ENCODE measurements at regions not wholly inside any gene's neighbourhood (a gene's known extent, or its start where the extent isn't known, plus 50 kb on each side); places are given as distances from the start of the nearest gene placed in this dataset.

- no peak for TF ChIP-seq POLR2AphosphoS5 (IDR thresholded peaks at IDR 0.05; ENCODE audit: low read depth, low read length)
- no peak for TF ChIP-seq POLR2A (IDR thresholded peaks at IDR 0.05; ENCODE audit: low read depth, low read length)
- no peak for TF ChIP-seq TAF1 (IDR thresholded peaks at IDR 0.05; ENCODE audit: borderline replicate concordance, low read depth, low read length)
- FAIRE-seq: peak; percentile 69
Observed at GRCh38 chr5:131064669-131065371, 100.2 kb downstream of the HINT1 start.

DNA sequence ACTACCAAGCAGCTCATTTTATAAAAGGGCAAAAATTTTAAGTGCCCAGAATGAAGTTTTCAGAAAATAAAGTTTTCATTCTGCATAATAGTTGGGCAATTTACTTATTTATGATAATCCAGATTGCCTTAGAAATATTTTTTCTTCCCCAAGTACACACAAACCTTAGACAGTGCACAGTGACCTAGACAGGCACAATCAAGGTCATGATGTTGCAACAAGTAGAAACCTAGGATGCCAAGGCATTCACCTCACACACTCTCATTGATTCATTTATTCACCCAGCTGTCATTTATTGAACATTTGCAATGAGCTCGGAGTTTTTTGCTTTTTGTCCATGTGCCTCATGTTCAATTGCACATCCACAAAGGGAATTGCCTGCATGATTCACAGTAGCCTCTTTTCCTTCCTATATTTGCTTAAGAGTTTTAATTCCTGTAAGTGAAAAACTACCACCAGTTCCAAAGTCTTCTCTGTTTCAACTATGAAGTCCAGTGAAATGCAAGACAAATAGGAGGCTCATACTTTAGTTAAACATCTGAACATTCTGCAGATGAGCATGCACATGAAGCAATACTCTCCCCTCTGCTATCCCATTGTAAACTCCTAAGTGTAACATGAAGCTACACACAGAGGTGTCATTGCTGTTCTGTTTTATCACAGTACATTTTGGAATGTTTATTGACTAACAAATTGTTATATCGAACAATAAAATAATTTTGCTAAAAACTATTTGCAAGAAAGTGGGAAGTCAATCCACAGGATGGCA, 122.9 kb downstream of the HINT1 start:
- FAIRE-seq: no peak
- no peak for TF ChIP-seq POLR2AphosphoS5 (IDR thresholded peaks at IDR 0.05; ENCODE audit: low read depth, low read length)
- no peak for TF ChIP-seq POLR2A (IDR thresholded peaks at IDR 0.05; ENCODE audit: low read depth, low read length)
- TF ChIP-seq TAF1 (IDR thresholded peaks at IDR 0.05; ENCODE audit: borderline replicate concordance, low read depth, low read length): no peak
- no peak for DNase-seq (ENCODE audit: insufficient read length)

More at GRCh38 chr5:131064669-131065371, 100.2 kb downstream of the HINT1 start:
- no peak for DNase-seq (ENCODE audit: insufficient read length)

DNA sequence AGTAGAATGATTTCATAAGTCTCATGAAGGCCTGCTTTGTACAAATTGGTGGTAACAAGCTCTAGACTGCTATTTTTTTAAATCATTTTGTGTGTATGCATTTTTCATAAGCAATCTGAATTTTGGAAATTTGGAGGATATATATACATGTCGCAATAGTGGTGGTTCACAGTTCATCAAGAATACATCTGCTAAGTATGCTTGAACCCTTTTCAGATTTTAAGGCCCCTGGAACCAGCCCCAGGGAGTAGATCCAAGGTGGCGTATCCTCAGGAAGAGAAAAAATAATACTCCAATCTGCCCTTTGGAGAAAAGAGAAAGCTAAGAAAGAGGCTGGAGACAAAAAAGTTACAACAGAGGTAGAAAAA, 141.6 kb downstream of the HINT1 start:
- no peak for TF ChIP-seq POLR2A (IDR thresholded peaks at IDR 0.05; ENCODE audit: low read depth, low read length)
- no peak for TF ChIP-seq TAF1 (IDR thresholded peaks at IDR 0.05; ENCODE audit: borderline replicate concordance, low read depth, low read length)
- TF ChIP-seq POLR2AphosphoS5 (IDR thresholded peaks at IDR 0.05; ENCODE audit: low read depth, low read length): no peak
- FAIRE-seq: no peak
- DNase-seq (ENCODE audit: insufficient read length): no peak

DNA sequence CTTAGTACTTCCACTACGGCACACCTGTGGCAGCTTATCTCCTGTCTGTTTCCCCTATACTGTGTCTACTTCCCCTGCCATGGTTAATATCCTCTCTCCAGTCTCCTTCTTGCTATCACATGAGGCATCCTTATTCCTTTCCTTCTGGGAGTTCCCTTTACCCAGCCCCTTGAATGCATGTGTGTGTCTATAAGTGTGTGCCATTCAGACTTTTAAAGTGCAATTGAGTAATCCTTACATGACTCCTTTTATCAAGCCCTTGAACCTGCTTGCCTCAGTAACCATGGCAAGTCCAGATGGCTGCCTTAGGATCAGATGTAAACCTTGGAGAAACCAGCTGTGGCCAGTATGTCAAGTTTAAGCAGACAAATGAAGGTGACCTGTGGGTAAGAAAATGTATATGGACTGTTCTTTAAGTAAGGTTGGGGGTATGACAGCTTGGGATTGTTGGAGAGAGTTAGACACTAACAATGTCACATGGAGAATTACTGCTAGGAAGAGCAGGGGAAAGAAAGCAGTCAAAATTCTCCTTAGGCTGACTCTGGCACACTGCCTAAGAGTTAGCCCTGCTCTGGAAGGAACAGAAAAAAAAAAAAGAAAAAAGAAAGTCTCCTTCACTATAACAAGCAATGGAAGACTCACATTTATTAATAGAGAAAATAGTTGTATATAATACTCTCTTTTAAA, 142.1 kb downstream of the HINT1 start:
- TF ChIP-seq POLR2AphosphoS5 (IDR thresholded peaks at IDR 0.05; ENCODE audit: low read depth, low read length) (no peak), POLR2A (IDR thresholded peaks at IDR 0.05; ENCODE audit: low read depth, low read length) (no peak), TAF1 (IDR thresholded peaks at IDR 0.05; ENCODE audit: borderline replicate concordance, low read depth, low read length) (no peak)

GRCh38 chr5:131021646-131022045, 143.4 kb downstream of the HINT1 start:
- no peak for DNase-seq (ENCODE audit: insufficient read length)
- no peak for FAIRE-seq
- no peak for TF ChIP-seq TAF1 (IDR thresholded peaks at IDR 0.05; ENCODE audit: borderline replicate concordance, low read depth, low read length)
- TF ChIP-seq POLR2AphosphoS5 (IDR thresholded peaks at IDR 0.05; ENCODE audit: low read depth, low read length): no peak
- TF ChIP-seq POLR2A (IDR thresholded peaks at IDR 0.05; ENCODE audit: low read depth, low read length): no peak

More for the DNA sequence above, 142.1 kb downstream of the HINT1 start:
- DNase-seq (ENCODE audit: insufficient read length): no peak
- no peak for FAIRE-seq

DNA sequence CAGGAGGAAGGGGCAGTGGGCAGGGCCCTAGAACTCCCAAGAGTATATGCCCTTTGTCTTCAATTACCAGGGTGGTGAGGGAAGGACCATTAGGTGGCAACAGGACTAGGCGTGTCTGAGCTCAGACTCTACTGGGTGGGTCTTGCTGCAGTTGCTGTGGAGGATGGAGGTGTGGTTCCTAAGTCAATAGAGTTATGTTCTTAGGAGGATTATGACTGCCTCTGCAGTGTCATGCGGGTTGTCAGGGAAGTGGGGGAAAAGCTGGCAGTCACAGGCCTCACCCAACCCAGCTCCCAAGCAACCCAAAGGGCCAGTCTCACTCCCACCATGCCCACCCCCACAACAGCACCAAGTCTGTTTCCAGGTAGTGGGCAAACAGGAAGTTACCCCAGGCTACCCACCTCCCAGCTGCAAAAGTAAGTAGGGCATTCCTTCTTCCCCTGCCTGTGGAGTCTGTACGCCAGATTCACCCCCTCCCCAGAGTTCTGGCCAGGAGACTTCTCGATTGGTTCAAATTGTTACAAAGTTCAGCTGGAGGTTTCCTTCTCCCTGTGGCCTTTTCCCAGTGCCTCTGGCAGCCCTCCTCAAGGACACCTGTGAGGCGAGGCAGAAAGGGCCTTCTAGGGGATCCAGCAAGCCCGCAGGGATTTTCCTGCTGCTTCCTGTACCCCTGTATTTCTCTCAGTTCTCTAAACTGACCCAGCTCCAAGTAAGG, 145.3 kb downstream of the HINT1 start:
- DNase-seq (ENCODE audit: insufficient read length): no peak
- no peak for FAIRE-seq
- TF ChIP-seq POLR2AphosphoS5 (IDR thresholded peaks at IDR 0.05; ENCODE audit: low read depth, low read length): no peak
- no peak for TF ChIP-seq TAF1 (IDR thresholded peaks at IDR 0.05; ENCODE audit: borderline replicate concordance, low read depth, low read length)
- no peak for TF ChIP-seq POLR2A (IDR thresholded peaks at IDR 0.05; ENCODE audit: low read depth, low read length)

GRCh38 chr5:131019111-131019510, 145.9 kb downstream of the HINT1 start:
- TF ChIP-seq TAF1 (IDR thresholded peaks at IDR 0.05; ENCODE audit: borderline replicate concordance, low read depth, low read length) (no peak), POLR2A (IDR thresholded peaks at IDR 0.05; ENCODE audit: low read depth, low read length) (no peak), POLR2AphosphoS5 (IDR thresholded peaks at IDR 0.05; ENCODE audit: low read depth, low read length) (no peak)
- DNase-seq (ENCODE audit: insufficient read length): no peak
- FAIRE-seq: no peak

- FAIRE-seq: no peak
- TF ChIP-seq TAF1 (IDR thresholded peaks at IDR 0.05; ENCODE audit: borderline replicate concordance, low read depth, low read length) (no peak), POLR2A (IDR thresholded peaks at IDR 0.05; ENCODE audit: low read depth, low read length) (no peak), POLR2AphosphoS5 (IDR thresholded peaks at IDR 0.05; ENCODE audit: low read depth, low read length) (no peak)
- no peak for DNase-seq (ENCODE audit: insufficient read length)
Observed at GRCh38 chr5:131008329-131008728, 156.7 kb downstream of the HINT1 start.

DNA sequence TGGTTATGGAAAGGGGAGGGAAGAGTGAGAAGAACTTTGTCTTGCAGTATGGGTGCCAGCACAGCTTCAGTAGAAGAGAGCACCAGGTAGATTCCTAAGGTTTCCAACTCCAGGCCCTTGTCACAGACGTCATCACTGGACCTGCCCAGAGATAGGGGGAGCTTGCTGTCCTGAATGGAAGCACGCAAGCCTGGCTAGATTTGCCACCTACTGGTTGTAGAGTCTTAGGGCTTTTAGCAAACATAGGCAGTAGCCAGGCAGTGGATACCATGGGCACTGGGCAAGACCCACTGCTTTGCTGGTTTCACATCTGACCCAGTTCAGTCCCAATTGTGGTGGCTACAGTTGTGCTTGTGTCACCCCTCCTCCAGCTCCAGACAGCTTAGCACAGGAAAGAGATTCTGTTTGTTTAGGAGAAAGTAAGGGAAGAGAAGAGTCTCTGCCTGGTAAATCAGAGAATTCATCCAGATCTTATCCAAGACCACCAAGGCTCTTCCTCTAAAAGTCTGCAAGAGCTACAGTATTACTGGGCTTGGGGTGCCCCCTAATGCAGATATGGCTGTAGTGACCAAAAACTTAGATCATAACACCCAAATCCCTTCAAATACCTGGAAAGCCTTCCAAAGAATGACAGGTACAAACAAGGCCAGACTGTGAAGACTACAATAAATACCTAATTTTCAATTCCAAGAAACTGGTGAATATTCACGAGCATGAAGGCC, 158.9 kb downstream of the HINT1 start:
- TF ChIP-seq POLR2A (IDR thresholded peaks at IDR 0.05; ENCODE audit: low read depth, low read length) (no peak), POLR2AphosphoS5 (IDR thresholded peaks at IDR 0.05; ENCODE audit: low read depth, low read length) (no peak), TAF1 (IDR thresholded peaks at IDR 0.05; ENCODE audit: borderline replicate concordance, low read depth, low read length) (no peak)
- FAIRE-seq: no peak
- no peak for DNase-seq (ENCODE audit: insufficient read length)

- FAIRE-seq (no peak), DNase-seq (ENCODE audit: insufficient read length) (no peak)
- TF ChIP-seq TAF1 (IDR thresholded peaks at IDR 0.05; ENCODE audit: borderline replicate concordance, low read depth, low read length) (no peak), POLR2AphosphoS5 (IDR thresholded peaks at IDR 0.05; ENCODE audit: low read depth, low read length) (no peak), POLR2A (IDR thresholded peaks at IDR 0.05; ENCODE audit: low read depth, low read length) (no peak)
Observed at GRCh38 chr5:131001507-131001906, 163.5 kb downstream of the HINT1 start.
